Astrocyte of the spinal cord (primary cell): ENCODE measurements at regions not wholly inside any gene's neighbourhood (a gene's known extent, or its start where the extent isn't known, plus 50 kb on each side); places are given as distances from the start of the nearest gene placed in this dataset.
"Not testable (repeated sequence)": the region's sequence is repeated elsewhere in the genome, so short reads cannot be mapped to it uniquely, and the experiment has no call there.

Experiments
- DNase-seq: peaks from one replicate; pipeline ENCODE4 v3.0.0; 2011; ENCODE audit warnings: low read depth, low spot score
- H3K4me3 ChIP-seq: 2 replicates; pipeline ENCODE4 v1.5.1; 2011; ENCODE audit warnings: low read depth, mild to moderate bottlenecking, low read length, moderate library complexity
- in situ Hi-C: cut with HindIII; loops from 2 replicates; pipeline ENCODE4 v1.10.0; 2017; ENCODE audit warnings: low sequenced_read_pairs
- TF ChIP-seq, protein P1 (sequence below): IDR thresholded peaks from 2 replicates; pipeline ENCODE4 v1.5.1; 2012; ENCODE audit warnings: low read depth, mild to moderate bottlenecking, low read length, inconsistent platforms

DNA sequence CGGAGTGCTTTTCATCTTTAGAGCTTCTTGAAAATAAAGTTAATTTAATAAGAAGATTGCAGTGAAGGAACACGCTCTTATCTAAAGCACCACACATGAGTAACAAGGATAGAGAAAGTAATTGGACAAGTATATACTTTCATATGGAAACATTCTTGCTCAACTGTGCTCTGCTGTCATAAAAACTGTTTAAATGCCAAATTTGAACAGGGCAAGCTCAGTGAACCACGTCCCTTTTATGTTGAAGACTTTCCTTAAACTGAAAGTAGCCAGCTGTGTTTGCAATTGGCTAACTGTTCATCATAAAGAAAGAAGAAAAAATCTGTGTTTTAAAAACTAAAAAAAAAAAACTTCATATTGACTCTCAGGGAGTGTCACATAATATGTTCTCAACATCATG, 1610.7 kb upstream of the C9orf72 start:
- in situ Hi-C loops = no loop called here
- DNase-seq = no peak
- TF ChIP-seq, protein P1, sequence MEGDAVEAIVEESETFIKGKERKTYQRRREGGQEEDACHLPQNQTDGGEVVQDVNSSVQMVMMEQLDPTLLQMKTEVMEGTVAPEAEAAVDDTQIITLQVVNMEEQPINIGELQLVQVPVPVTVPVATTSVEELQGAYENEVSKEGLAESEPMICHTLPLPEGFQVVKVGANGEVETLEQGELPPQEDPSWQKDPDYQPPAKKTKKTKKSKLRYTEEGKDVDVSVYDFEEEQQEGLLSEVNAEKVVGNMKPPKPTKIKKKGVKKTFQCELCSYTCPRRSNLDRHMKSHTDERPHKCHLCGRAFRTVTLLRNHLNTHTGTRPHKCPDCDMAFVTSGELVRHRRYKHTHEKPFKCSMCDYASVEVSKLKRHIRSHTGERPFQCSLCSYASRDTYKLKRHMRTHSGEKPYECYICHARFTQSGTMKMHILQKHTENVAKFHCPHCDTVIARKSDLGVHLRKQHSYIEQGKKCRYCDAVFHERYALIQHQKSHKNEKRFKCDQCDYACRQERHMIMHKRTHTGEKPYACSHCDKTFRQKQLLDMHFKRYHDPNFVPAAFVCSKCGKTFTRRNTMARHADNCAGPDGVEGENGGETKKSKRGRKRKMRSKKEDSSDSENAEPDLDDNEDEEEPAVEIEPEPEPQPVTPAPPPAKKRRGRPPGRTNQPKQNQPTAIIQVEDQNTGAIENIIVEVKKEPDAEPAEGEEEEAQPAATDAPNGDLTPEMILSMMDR = no peak
- no peak overlapping the region for H3K4me3 ChIP-seq

DNA sequence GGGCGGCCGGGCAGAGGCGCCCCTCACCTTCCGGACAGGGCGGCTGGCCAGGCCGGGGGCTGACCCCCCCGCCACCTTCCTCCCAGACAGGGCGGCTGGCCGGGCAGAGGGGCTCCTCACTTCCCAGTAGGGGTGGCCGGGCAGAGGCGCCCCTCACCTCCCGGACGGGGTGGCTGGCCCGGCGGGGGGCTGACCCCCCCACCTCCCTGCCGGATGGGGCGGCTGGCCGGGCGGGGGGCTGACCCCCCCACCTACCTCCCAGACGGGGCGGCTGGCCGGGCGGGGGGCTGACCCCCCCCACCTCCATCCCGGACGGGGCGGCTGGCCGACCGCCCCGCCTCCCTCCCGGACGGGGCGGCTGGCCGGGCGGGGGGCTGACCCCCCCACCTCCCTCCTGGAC, 1615.5 kb upstream of the C9orf72 start:
- DNase-seq, in situ Hi-C loops, H3K4me3 ChIP-seq: not testable (repeated sequence)

DNA sequence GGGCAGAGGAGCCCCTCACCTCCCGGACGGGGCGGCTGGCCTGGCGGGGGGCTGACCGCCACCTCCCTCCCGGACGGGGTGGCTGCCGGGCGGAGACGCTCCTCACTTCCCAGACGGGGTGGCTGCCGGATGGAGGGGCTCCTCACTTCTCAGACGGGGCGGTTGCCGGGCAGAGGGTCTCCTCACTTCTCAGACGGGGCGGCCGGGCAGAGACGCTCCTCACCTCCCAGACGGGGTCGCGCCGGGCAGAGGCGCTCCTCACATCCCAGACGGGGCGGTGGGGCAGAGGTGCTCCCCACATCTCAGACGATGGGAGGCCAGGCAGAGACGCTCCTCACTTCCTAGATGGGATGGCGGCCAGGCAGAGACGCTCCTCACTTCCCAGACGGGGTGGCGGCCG, 1615.9 kb upstream of the C9orf72 start:
- DNase-seq, in situ Hi-C loops, H3K4me3 ChIP-seq: not testable (repeated sequence)

DNA sequence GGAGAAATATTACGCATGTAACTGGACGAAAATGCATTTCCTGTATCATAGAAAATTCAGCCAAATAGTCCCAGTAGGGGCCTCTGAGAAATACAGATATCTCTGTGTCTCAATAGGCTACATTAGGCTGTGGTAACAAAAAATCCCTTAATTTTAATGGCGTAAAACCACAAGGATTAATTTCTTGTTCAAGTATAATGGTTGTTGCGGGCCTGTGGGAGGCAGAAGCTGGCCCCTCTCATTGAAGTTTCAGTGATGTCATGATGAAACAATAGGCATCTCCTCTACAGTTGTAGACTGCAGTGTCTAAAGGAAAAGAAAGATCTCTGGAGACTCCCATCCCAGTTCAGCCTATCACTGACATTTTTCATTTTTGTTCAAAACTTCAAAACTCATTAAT, 1625.6 kb upstream of the C9orf72 start:
- DNase-seq = no peak
- in situ Hi-C loops = no loop called here
- no peak overlapping the region for H3K4me3 ChIP-seq
- TF ChIP-seq, protein P1 = no peak

DNA sequence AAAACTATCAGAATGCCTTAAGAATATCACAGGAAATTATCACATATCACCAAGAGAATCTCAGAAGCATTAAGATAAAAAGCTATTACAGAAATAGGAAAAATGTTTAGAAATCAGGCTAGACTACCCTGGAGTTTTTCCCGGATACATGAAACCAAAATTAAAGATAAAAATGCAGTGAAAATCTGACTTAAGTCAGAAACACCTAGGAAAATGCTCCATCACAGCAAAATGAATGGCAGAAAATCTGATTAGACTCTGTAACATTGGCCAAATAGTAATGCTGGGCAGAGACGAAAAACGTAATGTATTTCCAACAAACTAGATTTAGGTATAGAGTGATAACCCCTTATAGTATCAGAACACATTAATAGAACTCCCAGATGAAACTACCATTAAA, 1626.7 kb upstream of the C9orf72 start:
- in situ Hi-C loops = no loop called here
- TF ChIP-seq, protein P1 = no peak
- DNase-seq = no peak
- H3K4me3 ChIP-seq = no peak overlapping the region

DNA sequence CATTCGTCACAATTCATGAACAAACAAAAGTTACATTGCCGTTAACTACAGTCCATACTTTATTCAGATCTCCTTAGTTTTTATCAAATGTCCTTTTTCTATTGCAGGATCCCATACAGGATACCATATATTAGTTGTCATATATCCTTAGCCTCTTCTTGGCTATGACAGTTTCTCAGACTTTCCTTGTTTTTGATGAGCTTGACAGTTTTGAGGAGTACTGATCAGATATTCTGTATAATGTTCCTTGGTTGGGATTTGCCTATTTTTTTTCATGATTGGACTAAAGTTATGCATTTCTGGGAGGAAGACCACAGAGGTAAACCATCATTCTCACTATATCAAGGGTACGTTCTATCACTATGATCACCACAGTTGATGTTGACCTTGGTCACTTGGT, 1627.4 kb upstream of the C9orf72 start:
- no peak overlapping the region for H3K4me3 ChIP-seq
- TF ChIP-seq, protein P1 = no peak
- no peak for DNase-seq
- in situ Hi-C loops = no loop called here

DNA sequence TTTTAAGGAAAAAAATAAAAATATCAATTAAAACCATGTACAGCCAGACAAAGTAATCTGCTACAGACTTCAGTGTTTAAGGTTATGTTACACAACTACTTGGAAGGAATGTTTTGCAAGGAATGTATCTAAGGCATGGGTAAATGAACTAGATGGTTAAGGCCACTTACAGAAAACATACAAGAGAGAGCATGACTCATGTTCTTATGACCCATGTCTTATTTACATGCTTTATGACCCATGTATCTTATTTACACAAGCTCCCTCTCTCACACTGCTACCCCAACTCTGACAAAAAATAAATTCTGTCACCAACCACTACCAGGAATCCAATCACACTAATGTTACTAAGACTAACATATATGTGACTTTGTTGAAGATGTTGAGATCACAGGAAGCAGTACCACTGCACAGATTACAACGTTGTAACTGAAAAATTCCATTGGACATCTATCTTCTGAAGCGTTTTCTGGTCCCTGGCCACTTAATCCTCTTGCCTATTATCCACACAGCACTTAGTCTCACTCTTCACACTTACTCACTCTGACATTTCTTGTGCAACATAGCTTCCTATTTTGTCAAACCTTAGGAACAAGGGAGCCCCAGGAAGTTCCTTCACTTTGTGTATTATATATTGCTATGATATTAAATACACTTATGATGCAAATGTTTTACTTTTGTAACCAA, 1630.1 kb upstream of the C9orf72 start:
- DNase-seq = no peak
- in situ Hi-C loops = no loop called here
- no peak overlapping the region for H3K4me3 ChIP-seq
- TF ChIP-seq, protein P1 = no peak

DNA sequence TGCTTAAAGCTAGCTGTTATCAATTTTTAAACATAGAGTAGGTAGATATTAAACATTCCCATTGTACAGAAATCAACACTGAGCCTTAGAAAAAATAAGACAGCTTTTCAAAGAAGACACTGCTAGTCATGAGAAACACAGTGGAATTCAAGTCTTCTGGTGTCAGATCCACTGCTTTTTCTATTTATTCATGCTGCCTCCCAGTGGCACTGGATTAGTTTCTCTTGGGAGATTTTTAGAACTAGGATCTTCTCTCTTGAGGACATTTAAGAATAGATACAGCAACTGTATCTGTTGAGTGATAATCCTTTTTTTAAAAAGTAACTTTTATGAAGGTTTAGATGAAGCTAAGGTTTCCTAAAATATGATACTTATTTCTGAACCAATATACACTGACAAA, 1635.4 kb upstream of the C9orf72 start:
- no peak overlapping the region for H3K4me3 ChIP-seq
- in situ Hi-C loops = no loop called here
- DNase-seq = peak; percentile 13
- TF ChIP-seq, protein P1 = no peak
